CD4-positive, alpha-beta T cell treated with Interleukin-17A for 1 hour (primary cell): ENCODE measurements at regions not wholly inside any gene's neighbourhood (a gene's known extent, or its start where the extent isn't known, plus 50 kb on each side); places are given as distances from the start of the nearest gene placed in this dataset.

Experiments used
- DNase-seq: peaks from one replicate; pipeline ENCODE4 v3.0.0-alpha.2; 2020

DNA sequence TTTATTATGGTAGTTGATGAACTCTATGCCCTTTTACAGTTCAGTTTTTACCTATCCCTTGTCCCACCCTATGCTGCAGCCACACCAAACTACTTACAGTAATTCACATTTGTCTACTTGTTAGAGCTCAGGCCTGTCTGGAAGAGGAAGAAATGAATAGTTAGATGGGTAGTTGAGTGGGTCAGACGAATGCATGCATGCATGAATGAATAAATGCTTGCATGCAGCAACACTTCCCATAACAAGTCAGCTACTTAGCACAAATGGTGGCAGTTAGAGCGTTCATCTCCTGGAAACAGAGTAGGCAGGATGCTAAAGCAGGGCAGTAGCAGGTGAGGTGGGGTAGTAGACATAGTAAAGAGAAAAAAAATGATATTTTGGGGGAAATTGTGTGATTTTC, 322.3 kb downstream of the NDFIP2 start:
- DNase-seq: no peak

GRCh38 chr13:79802389-79803085, 321.6 kb downstream of the NDFIP2 start:
- DNase-seq: no peak

DNA sequence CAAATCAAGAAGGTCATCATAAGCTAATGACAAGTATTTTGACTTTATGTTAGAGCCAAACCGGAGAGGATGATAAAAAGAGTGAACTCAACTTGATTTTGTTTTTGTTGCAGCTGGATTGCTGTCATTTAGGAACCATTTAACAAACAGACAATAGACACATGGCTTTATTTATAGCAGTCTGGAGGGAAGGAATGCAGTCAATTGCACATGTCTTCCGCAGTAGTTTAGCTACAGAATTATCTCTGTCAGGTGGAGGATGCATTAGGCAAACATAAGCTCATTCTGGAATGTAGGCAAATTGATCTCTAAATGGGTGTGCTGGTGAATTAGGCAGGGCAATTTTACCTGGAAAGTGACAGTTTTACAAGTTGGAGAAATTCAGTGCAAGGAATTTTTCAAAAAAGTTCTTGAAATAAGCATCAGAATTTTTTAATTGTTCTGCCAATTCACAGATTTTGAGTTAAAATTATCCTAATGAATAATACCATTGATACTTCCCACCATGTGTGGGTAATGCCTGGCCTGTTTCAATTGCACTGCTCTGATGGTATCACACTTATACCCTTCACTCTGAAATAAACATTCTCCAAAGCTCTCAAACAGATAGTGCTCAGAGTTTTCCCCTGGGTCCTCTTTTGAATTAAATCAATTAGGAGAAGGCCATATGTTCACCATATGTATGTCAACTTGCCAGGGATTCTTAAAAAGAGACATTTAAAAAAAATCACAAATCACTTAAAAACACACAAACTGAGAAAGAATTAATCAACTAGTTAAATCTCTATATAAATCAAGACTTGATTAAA, 318.3 kb downstream of the NDFIP2 start:
- no peak for DNase-seq

GRCh38 chr13:79796136-79796535, 315.2 kb downstream of the NDFIP2 start:
- DNase-seq: no peak

- no peak for DNase-seq
Observed at GRCh38 chr13:79794931-79795330, 314.0 kb downstream of the NDFIP2 start.

- DNase-seq: no peak
Observed at GRCh38 chr13:79792716-79793115, 311.8 kb downstream of the NDFIP2 start.

DNA sequence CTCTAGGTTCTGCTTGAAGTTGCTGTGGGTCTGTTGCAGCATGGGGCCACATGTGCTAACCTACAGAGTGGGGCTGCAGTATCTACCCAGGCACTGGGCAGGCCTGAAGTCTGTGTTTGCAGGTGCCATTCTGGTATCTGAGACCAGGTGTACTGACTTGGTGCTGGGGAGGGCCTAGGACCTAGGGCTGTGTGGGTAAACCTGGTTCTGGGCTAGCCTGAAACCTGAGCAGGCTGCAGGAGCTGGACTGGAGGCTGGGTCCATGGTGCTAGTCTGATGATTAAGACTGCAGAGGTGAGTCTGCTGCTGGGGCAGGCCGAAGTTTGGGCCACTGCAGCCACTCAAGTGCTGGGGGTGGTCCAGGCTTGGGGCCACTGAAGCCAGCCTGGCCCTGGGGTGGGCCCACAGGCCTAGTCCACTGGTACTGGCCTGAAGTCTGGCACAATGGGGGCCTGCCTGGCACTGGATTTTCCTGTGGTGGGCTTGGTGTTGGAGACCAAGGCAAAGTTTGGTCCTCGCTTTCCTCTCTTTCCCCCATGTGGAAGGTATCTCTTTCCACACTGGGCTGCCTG, 310.6 kb downstream of the NDFIP2 start:
- DNase-seq: no peak

- no peak for DNase-seq
Observed at GRCh38 chr13:79786176-79786575, 305.2 kb downstream of the NDFIP2 start.

- no peak for DNase-seq
Observed at GRCh38 chr13:79782541-79783205, 301.7 kb downstream of the NDFIP2 start.

- no peak for DNase-seq
Observed at GRCh38 chr13:79781829-79782540, 301.0 kb downstream of the NDFIP2 start.

- no peak for DNase-seq
Observed at GRCh38 chr13:79780240-79780639, 299.3 kb downstream of the NDFIP2 start.

DNA sequence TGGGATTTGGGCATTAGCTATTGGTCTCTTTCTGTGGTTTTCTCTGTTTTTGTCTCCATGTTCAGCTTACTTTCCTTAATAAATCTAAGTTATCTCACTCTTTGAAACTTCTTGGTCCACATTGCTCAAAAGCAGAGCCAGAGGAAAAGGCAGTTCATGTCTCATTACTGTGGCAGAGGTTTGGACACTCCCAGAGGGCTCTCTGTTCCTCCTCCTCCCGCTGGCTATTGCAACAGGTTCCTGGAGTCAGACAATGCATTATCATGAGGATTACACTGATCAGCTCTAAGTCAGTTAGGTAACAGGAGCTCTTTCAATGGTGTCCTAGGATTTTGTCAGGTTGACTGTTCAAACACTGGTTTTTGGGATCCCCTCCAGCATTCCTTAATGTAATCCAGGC, 298.8 kb downstream of the NDFIP2 start:
- no peak for DNase-seq

DNA sequence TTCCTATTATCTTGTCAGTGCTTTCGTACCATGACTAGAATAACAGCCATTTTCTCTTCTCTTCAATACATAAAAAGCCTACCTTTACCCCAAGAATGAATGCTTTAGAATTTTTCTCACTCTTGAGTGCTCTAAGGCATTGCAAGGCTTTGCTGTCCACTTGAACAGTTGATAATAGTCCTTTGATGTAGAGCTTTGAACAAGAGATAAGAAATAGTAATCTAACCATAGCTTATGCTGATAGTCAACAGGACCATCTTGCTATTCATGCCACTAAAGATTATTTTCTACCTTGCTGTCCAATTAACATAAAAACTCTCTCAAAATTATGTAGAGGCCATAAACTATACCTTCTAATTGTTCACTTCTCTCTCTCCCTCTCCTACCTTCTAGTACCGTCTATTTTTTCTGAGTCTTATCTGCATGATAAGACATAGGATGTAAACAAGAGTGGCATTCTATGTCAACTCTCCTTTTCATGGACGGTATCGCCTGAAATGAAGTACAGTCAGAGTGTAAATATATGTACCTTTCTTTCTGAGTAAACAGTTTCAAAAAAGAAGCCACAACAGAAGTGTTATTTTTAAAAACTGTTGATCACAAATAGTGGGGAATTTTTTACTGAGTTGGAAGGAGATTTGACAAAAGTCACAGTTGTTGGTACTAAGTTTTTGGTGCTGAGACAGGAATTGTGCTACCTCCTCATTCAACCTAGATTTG, 297.9 kb downstream of the NDFIP2 start:
- DNase-seq: no peak

DNA sequence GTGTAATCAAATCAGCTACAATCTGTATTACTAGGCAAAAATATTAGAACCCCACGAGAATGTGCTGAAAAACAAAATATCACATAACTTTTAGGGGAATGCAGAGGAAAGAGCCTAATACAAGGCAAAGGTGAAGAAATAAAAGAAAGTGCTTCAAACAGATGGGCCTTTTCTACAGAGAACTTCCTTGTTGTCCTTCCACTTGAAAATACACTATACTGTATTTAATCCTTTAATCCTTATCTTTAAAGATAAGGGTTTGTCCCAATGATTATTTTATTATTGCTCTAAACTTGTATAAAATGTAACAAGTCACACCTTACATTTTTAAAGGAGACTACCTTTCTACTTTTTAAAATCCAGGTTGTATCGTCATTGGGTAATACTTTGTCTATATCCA, 296.5 kb downstream of the NDFIP2 start:
- no peak for DNase-seq

DNA sequence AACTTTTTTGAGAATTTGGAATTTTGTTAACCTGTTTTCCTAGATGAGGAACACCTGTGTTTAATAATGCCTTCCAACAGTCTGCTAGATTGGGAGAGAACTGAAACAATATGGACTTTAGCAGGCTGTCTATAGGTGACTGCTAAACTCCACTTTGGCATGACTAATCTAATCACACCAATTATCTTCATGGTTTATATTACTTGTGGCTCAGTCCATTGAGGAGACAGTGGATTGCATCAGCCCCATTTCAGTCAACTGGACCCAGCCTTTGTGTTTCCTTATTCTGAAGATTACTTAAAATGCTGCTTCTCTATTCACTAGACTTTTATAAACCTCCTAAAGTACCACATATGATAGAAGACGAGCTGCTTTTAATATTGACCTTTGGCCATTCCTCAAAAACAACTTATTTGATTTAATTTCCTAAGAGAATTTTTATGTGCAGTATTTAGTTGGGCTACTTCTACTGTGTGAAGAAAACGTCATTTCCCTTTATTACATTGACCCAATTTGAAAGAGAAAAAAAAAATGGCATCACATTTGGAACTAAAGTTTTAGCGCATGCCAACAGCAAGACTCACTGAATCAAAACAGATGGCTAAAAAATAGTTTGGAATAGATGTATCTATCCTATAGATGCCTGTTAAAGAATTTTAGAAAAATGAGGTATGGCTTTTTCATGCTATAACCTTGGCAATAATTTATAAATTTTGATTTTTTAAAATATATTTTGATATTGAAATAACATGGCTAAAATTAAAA, 295.8 kb downstream of the NDFIP2 start:
- no peak for DNase-seq

DNA sequence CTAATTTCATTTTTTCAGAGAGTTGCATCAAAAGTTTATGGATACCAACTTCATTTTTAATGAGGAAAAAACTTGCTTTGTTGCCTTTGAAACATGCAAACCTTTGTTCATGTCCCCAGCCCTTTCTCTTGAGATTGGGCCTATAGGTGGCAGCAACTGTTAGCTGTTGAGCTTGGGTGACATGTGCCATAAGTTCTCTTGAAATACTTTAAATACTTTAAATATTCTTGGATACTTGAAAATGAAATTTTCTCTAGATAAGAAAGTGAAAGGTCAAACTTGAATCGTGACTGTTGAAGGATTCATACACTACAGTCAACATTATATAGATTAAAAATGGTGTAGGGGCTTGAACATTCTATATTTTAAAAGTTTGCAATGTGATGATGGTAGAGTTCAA, 294.9 kb downstream of the NDFIP2 start:
- no peak for DNase-seq

- DNase-seq: no peak
Observed at GRCh38 chr13:79772811-79773210, 291.9 kb downstream of the NDFIP2 start.

GRCh38 chr13:79771493-79771892, 290.5 kb downstream of the NDFIP2 start:
- DNase-seq: no peak

GRCh38 chr13:79770056-79770455, 289.1 kb downstream of the NDFIP2 start:
- no peak for DNase-seq

GRCh38 chr13:79767126-79767525, 286.2 kb downstream of the NDFIP2 start:
- no peak for DNase-seq

GRCh38 chr13:79765331-79765730, 284.4 kb downstream of the NDFIP2 start:
- no peak for DNase-seq
